Left ventricle myocardium inferior (tissue), 1 donor: ENCODE measurements at regions not wholly inside any gene's neighbourhood (a gene's known extent, or its start where the extent isn't known, plus 50 kb on each side); places are given as distances from the start of the nearest gene placed in this dataset.

Experiments
- DNase-seq: peaks from one replicate; pipeline ENCODE4 v3.0.0-alpha.2; 2020
- H3K27ac ChIP-seq: fragments of 200-600 bp; replicated peaks from 2 replicates; pipeline ENCODE4 v1.8.0; 2021
- H3K27me3 ChIP-seq: fragments of 200-600 bp; 2 replicates; pipeline ENCODE4 v1.8.0; 2021; ENCODE audit warnings: low read depth
- H3K36me3 ChIP-seq: fragments of 200-600 bp; 2 replicates; pipeline ENCODE4 v1.8.0; 2021
- H3K4me1 ChIP-seq: fragments of 200-600 bp; 2 replicates; pipeline ENCODE4 v1.8.0; 2021
- H3K4me3 ChIP-seq: fragments of 200-600 bp; 2 replicates; pipeline ENCODE4 v1.8.0; 2021; ENCODE audit warnings: mild to moderate bottlenecking, moderate library complexity
- H3K9me3 ChIP-seq: fragments of 200-600 bp; replicated peaks from 2 replicates; pipeline ENCODE4 v1.8.0; 2021
- CTCF ChIP-seq: fragments of 200-600 bp; IDR thresholded peaks from 2 replicates; pipeline ENCODE4 v1.8.0; 2021; ENCODE audit warnings: antibody characterized with exemption, mild to moderate bottlenecking, borderline replicate concordance
- intact Hi-C: fragments of 100-400 bp; cut with micrococcal nuclease; formaldehyde crosslinking; loops from one replicate; pipeline ENCODE4 v1.11.0; 2022
- donor health status: DM: no; HTN: yes; CAD: no; lungs with severe emphysema.

GRCh38 chr3:27576171-27576570 is 92.0 kb upstream of the SLC4A7 start:
- TF ChIP-seq CTCF: no peak
- intact Hi-C loops: no loop called here

DNA sequence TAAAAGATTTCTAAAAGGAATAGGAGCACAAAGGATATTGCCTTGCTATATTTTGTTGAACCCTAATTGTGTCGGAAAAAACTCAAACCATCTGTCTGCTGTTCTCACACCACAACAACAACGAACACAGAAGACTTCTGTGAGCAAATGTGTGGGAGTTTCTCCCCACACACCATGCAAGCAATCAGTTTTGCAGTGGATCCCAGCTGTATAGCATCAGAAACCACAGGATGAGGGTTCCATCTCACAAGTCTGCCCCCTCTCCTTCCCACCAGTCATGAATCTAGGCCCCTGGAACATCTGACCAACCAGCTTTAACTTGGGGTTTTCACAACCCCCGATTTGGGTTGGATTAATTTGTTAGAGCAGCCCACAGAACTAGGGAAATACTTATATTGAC is 91.3 kb upstream of the SLC4A7 start:
- H3K27me3 ChIP-seq: no peaks in the 10 kb centered on the region
- intact Hi-C loops: no loop called here
- no peak overlapping the region for H3K27ac ChIP-seq
- no peak for TF ChIP-seq CTCF
- peaks cover 8% of the 10 kb centered on the region for H3K4me1 ChIP-seq
- no peaks in the 10 kb centered on the region for H3K36me3 ChIP-seq
- no peak overlapping the region for H3K4me3 ChIP-seq
- H3K9me3 ChIP-seq: no peaks in the 10 kb centered on the region
- no peak for DNase-seq

More at GRCh38 chr3:27576171-27576570, 92.0 kb upstream of the SLC4A7 start:
- H3K27me3 ChIP-seq: no peaks in the 10 kb centered on the region
- no peak overlapping the region for H3K27ac ChIP-seq
- peaks cover 8% of the 10 kb centered on the region for H3K4me1 ChIP-seq
- no peaks in the 10 kb centered on the region for H3K36me3 ChIP-seq
- no peak overlapping the region for H3K4me3 ChIP-seq
- DNase-seq: no peak
- H3K9me3 ChIP-seq: no peaks in the 10 kb centered on the region

DNA sequence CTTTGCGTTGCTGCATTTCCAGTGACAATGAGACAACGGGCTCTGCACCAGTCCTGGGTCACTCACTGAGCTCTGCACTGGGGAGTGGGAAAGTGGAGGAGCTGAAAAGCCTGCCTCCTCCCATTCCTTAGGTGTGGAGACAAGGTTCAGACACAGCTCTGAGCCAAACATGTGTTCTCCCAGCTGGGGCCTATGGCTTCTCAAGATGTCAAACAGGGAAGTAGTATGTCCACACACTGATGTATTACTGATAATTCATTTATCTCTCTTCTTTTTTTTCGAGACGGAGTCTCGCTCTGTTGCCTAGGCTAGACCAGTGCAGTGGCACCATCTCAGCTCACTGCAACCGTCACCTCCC is 90.2 kb upstream of the SLC4A7 start:
- Histone ChIP-seq H3K36me3 (no peaks in the 10 kb centered on the region), H3K9me3 (no peaks in the 10 kb centered on the region), H3K27me3 (no peaks in the 10 kb centered on the region), H3K4me1 (peaks cover 8% of the 10 kb centered on the region), H3K4me3 (no peak overlapping the region), H3K27ac (no peak overlapping the region)
- DNase-seq: no peak
- TF ChIP-seq CTCF: no peak
- intact Hi-C loops: no loop called here

GRCh38 chr3:27573780-27574437 is 89.7 kb upstream of the SLC4A7 start:
- Histone ChIP-seq H3K27me3 (no peaks in the 10 kb centered on the region), H3K27ac (no peak overlapping the region), H3K4me1 (peaks cover 8% of the 10 kb centered on the region), H3K36me3 (no peaks in the 10 kb centered on the region), H3K9me3 (no peaks in the 10 kb centered on the region), H3K4me3 (no peak overlapping the region)
- no peak for TF ChIP-seq CTCF
- DNase-seq: no peak
- intact Hi-C loops: no loop called here

GRCh38 chr3:27573138-27573537 is 89.0 kb upstream of the SLC4A7 start:
- H3K36me3 ChIP-seq: no peaks in the 10 kb centered on the region
- H3K9me3 ChIP-seq: no peaks in the 10 kb centered on the region
- no peak overlapping the region for H3K27ac ChIP-seq
- H3K27me3 ChIP-seq: no peaks in the 10 kb centered on the region
- no peak for DNase-seq
- peaks cover 12% of the 10 kb centered on the region for H3K4me1 ChIP-seq
- intact Hi-C loops: no loop called here
- no peak overlapping the region for H3K4me3 ChIP-seq
- no peak for TF ChIP-seq CTCF
